ENCODE measurements at regions not wholly inside any gene's neighbourhood (a gene's known extent, or its start where the extent isn't known, plus 50 kb on each side); places are given as distances from the start of the nearest gene placed in this dataset.

GRCh38 chr2:37779139-37779538, 107.7 kb upstream of the CDC42EP3 start:
- H3K27me3 ChIP-seq = peaks cover 0 to 74% (median 2%) of the 10 kb centered on the region in 4 donors
- TF ChIP-seq CTCF (IDR thresholded peaks at IDR 0.05) (no peak), POLR2A (IDR thresholded peaks at IDR 0.05) (no peak)
- H3K4me1 ChIP-seq = peaks cover 0 to 32% (median 17%) of the 10 kb centered on the region in 3 donors
- no peak for DNase-seq
- H3K27ac ChIP-seq = peak overlapping the region in 3 of 4 donors; percentile 1 to 58 (median 34)
- H3K36me3 ChIP-seq = no peaks in the 10 kb centered on the region
- intact Hi-C loops (cut with DNase I) = no loop called here
- WGBS, 2 donors = 74 to 76% methylated on average over 5 of the region's 5 CpGs
- H3K4me3 ChIP-seq = no peak overlapping the region
- no peaks in the 10 kb centered on the region for H3K9me3 ChIP-seq

GRCh38 chr2:37779611-37780386, 108.4 kb upstream of the CDC42EP3 start:
- Histone ChIP-seq H3K27me3 (peaks cover 0 to 75% (median 2%) of the 10 kb centered on the region in 4 donors), H3K9me3 (no peaks in the 10 kb centered on the region), H3K4me3 (no peak overlapping the region), H3K36me3 (no peaks in the 10 kb centered on the region), H3K27ac (peak overlapping the region in 3 of 4 donors; percentile 2 to 58 (median 33)), H3K4me1 (peaks cover 0 to 30% (median 17%) of the 10 kb centered on the region in 3 donors)
- WGBS, 2 donors = 73 to 91% methylated on average over 1 to 2 of the region's 2 CpGs
- DNase-seq = no peak
- no peak for TF ChIP-seq POLR2A (IDR thresholded peaks at IDR 0.05)
- TF ChIP-seq CTCF (IDR thresholded peaks at IDR 0.05) = no peak
- intact Hi-C loops (cut with DNase I) = no loop called here

- Histone ChIP-seq H3K27ac (peak overlapping the region in 3 of 4 donors; percentile 2 to 58 (median 33)), H3K36me3 (no peaks in the 10 kb centered on the region), H3K4me3 (no peak overlapping the region), H3K9me3 (no peaks in the 10 kb centered on the region), H3K4me1 (peaks cover 0 to 25% (median 15%) of the 10 kb centered on the region in 3 donors), H3K27me3 (peaks cover 0 to 77% (median 2%) of the 10 kb centered on the region in 4 donors)
- intact Hi-C loops (cut with DNase I) = no loop called here
- DNase-seq = no peak
- TF ChIP-seq POLR2A (IDR thresholded peaks at IDR 0.05) (no peak), CTCF (IDR thresholded peaks at IDR 0.05) (no peak)
- 51 to 73% methylated on average over 2 of the region's 2 CpGs for WGBS, 2 donors
Observed at GRCh38 chr2:37780387-37780676, 108.9 kb upstream of the CDC42EP3 start.

- peaks cover 0 to 77% (median 2%) of the 10 kb centered on the region in 4 donors for H3K27me3 ChIP-seq
- H3K36me3 ChIP-seq = no peaks in the 10 kb centered on the region
- WGBS, 2 donors = 72 to 84% methylated on average over 5 of the region's 5 CpGs
- intact Hi-C loops (cut with DNase I) = no loop called here
- no peak for DNase-seq
- H3K4me1 ChIP-seq = peaks cover 0 to 18% (median 8%) of the 10 kb centered on the region in 3 donors
- no peak overlapping the region for H3K27ac ChIP-seq
- TF ChIP-seq CTCF (IDR thresholded peaks at IDR 0.05) (no peak), POLR2A (IDR thresholded peaks at IDR 0.05) (no peak)
- no peaks in the 10 kb centered on the region for H3K9me3 ChIP-seq
- H3K4me3 ChIP-seq = no peak overlapping the region
Observed at GRCh38 chr2:37781028-37781427, 109.6 kb upstream of the CDC42EP3 start.

GRCh38 chr2:37782155-37782673, 110.8 kb upstream of the CDC42EP3 start:
- Histone ChIP-seq H3K27me3 (peaks cover 0 to 72% (median 2%) of the 10 kb centered on the region in 4 donors), H3K27ac (peak overlapping the region in 3 of 4 donors; percentile 63 to 65 (median 65)), H3K36me3 (no peaks in the 10 kb centered on the region), H3K4me1 (peaks cover 0 to 19% (median 3%) of the 10 kb centered on the region in 3 donors), H3K9me3 (no peaks in the 10 kb centered on the region), H3K4me3 (no peak overlapping the region)
- WGBS, 2 donors = 76 to 91% methylated on average over 8 of the region's 8 CpGs
- no peak for DNase-seq
- intact Hi-C loops (cut with DNase I) = no loop called here
- TF ChIP-seq POLR2A (IDR thresholded peaks at IDR 0.05) = no peak
- TF ChIP-seq CTCF (IDR thresholded peaks at IDR 0.05) = no peak

All from esophagus squamous epithelium (tissue), 5 donors.